ENCODE measurements at regions not wholly inside any gene's neighbourhood (a gene's known extent, or its start where the extent isn't known, plus 50 kb on each side); places are given as distances from the start of the nearest gene placed in this dataset.

GRCh38 chr7:85815526-85815925, 628.7 kb upstream of the SEMA3D start:
- no peak overlapping the region for H2AFZ ChIP-seq (ENCODE audit: low read length)
- no peak overlapping the region for H3K14ac ChIP-seq (ENCODE audit: insufficient read length)
- no peaks in the 10 kb centered on the region for H3K9me3 ChIP-seq (ENCODE audit: insufficient read depth in 2 of 2, low read depth in 1 of 2, low read length in 1 of 2)
- H3K79me2 ChIP-seq (ENCODE audit: control insufficient read depth in 1 of 2, insufficient read depth in 2 of 2, low read length in 2 of 2), result no peaks in the 10 kb centered on the region
- no peak overlapping the region for H2AK5ac ChIP-seq (ENCODE audit: low read depth, low read length)
- no peaks in the 10 kb centered on the region; a peak in 1 of 8 replicates for H3K36me3 ChIP-seq (ENCODE audit: control insufficient read depth in 2 of 4, insufficient read depth in 4 of 4, low read length in 3 of 4)
- H2BK5ac ChIP-seq (ENCODE audit: low read depth, low read length), result no peak overlapping the region
- no peak overlapping the region for H3K9ac ChIP-seq (replicated peaks in 1 of 4; ENCODE audit: extremely low read depth in 1 of 4, low read depth in 3 of 4, low read length in 3 of 4)
- H4K8ac ChIP-seq (ENCODE audit: extremely low read depth, insufficient read depth, low read length), result no peak overlapping the region
- TF ChIP-seq EGR1 (IDR thresholded peaks at IDR 0.05; ENCODE audit: borderline replicate concordance, low read depth, low read length), result no peak
- no peak for TF ChIP-seq FOSL1 (IDR thresholded peaks at IDR 0.05; ENCODE audit: insufficient read depth, low read depth, low read length)
- TF ChIP-seq SUZ12 (IDR thresholded peaks at IDR 0.05; ENCODE audit: low read length), result no peak
- no peak for TF ChIP-seq SIRT6 (IDR thresholded peaks at IDR 0.05; ENCODE audit: low read length)
- TF ChIP-seq JUND (IDR thresholded peaks at IDR 0.05; ENCODE audit: low read length), result no peak
- TF ChIP-seq RFX5 (IDR thresholded peaks at IDR 0.05; ENCODE audit: borderline replicate concordance, low read depth, low read length), result no peak
- TF ChIP-seq MAFK (IDR thresholded peaks at IDR 0.05; ENCODE audit: low read depth, low read length), result no peak
- no peak overlapping the region for H3K4me3 ChIP-seq (ENCODE audit: extremely low read depth in 1 of 4, insufficient read depth in 2 of 4, low read depth in 3 of 4, low read length in 4 of 4)
- CTCF ChIA-PET (ENCODE audit: partially characterized antibody), result no interaction called here
- H3K23me2 ChIP-seq (ENCODE audit: low read depth, low read length), result no peaks in the 10 kb centered on the region
- no peak overlapping the region for H3K56ac ChIP-seq (replicated peaks; ENCODE audit: insufficient read length, low read depth, low read length)
- POLR2A ChIA-PET (ENCODE audit: partially characterized antibody), result no interaction called here
- no peak overlapping the region for H3K4ac ChIP-seq (replicated peaks; ENCODE audit: insufficient read length, low read depth, low read length)
- H3K27me3 ChIP-seq (replicated peaks in 1 of 4; ENCODE audit: control insufficient read depth in 3 of 4, extremely low read depth in 1 of 4, insufficient read depth in 3 of 4, low read length in 3 of 4), result no peaks in the 10 kb centered on the region
- H3K4me1 ChIP-seq (replicated peaks in 1 of 4; ENCODE audit: control insufficient read depth in 3 of 4, insufficient read depth in 4 of 4, low read length in 3 of 4), result 0 out of 7 replicates have a peak, but pooled peaks cover 0 to 2% (median 0%) of the 10 kb centered on the region in 4 experiments
- H3K23ac ChIP-seq (ENCODE audit: insufficient read length), result no peak overlapping the region
- H4K5ac ChIP-seq (ENCODE audit: insufficient read length, low read depth, low read length), result no peak overlapping the region
- no peak overlapping the region for H3K27ac ChIP-seq (ENCODE audit: low read depth, low read length)
- H2BK15ac ChIP-seq (ENCODE audit: low read length), result no peak overlapping the region
- H3K18ac ChIP-seq (ENCODE audit: extremely low read depth, low read length), result no peak overlapping the region
- H4K20me1 ChIP-seq (replicated peaks in 1 of 2; ENCODE audit: control insufficient read depth in 1 of 2, insufficient read depth in 2 of 2, low read length in 2 of 2), result no peaks in the 10 kb centered on the region
- H2BK12ac ChIP-seq (ENCODE audit: low read depth, low read length), result no peak overlapping the region
- H3K4me2 ChIP-seq (ENCODE audit: insufficient read depth in 1 of 2, low read depth in 2 of 2, low read length in 2 of 2), result no peak overlapping the region
- DNase-seq (ENCODE audit: low read depth in 1 of 2, low spot score in 2 of 2) (no peak), FAIRE-seq (no peak)
- H3K79me1 ChIP-seq (ENCODE audit: low read depth, low read length), result no peaks in the 10 kb centered on the region
- H4K91ac ChIP-seq (replicated peaks; ENCODE audit: insufficient read length, low read length), result no peak overlapping the region
- no peak overlapping the region for H2BK120ac ChIP-seq (replicated peaks; ENCODE audit: low read depth, low read length)
- no peak overlapping the region for H2BK20ac ChIP-seq (ENCODE audit: low read length)

Data from H1 (cell line).